ENCODE measurements at regions not wholly inside any gene's neighbourhood (a gene's known extent, or its start where the extent isn't known, plus 50 kb on each side); places are given as distances from the start of the nearest gene placed in this dataset.

DNA sequence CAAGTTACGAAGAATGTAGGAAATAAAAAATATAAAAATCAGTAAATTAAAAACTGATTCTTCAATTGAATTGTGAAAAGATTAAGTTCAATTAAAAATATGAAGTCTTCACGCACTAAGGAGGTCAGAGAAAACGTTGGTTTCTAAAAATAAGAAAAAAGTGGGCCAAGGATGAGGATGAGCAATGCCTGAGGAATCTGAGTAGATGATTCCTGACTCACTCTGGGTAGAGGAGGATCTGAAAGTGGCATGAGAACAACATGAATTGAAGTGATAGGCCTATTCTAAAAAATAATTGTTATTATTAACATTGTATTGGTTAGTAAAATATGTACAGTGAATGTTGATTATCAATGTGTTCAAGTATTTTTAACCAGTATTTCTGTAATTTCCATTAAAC is 444.2 kb downstream of the GRIA2 start:
- Mint-ChIP-seq H3K36me3 (no peaks in the 10 kb centered on the region), H3K27ac (peak overlapping the region in 1 of 7 donors; percentile 84), H3K4me3 (no peak overlapping the region), H3K27me3 (no peaks in the 10 kb centered on the region), H3K9me3 (peaks cover 0 to 6% (median 3%) of the 10 kb centered on the region in 8 donors), H3K4me1 (no peaks in the 10 kb centered on the region)
- Histone ChIP-seq H3K27me3 (ENCODE audit: insufficient read depth, low read length) (no peaks in the 10 kb centered on the region), H3K4me3 (ENCODE audit: low read length in 2 of 2) (no peak overlapping the region), H3K4me1 (ENCODE audit: insufficient read depth, low read length) (no peaks in the 10 kb centered on the region), H3K27ac (ENCODE audit: low read depth, low read length) (no peak overlapping the region), H3K36me3 (ENCODE audit: insufficient read depth, low read length) (no peaks in the 10 kb centered on the region), H3K9me3 (ENCODE audit: control insufficient read depth in 1 of 2, low read length in 2 of 2) (no peaks in the 10 kb centered on the region)
- intact Hi-C loops (cut with micrococcal nuclease): no loop called here
- no peak for DNase-seq
- ChIA-PET CTCF (ENCODE audit: partially characterized antibody) (no interaction called here), POLR2A (ENCODE audit: partially characterized antibody) (no interaction called here)

GRCh38 chr4:157655096-157655809 is 434.7 kb downstream of the GRIA2 start:
- no peaks in the 10 kb centered on the region for H3K36me3 ChIP-seq (ENCODE audit: insufficient read depth, low read length)
- intact Hi-C loops (cut with micrococcal nuclease): no loop called here
- Mint-ChIP-seq H3K9me3 (peaks cover 0 to 8% (median under 1%) of the 10 kb centered on the region in 8 donors), H3K27ac (no peak overlapping the region), H3K4me3 (no peak overlapping the region), H3K36me3 (no peaks in the 10 kb centered on the region), H3K27me3 (no peaks in the 10 kb centered on the region), H3K4me1 (no peaks in the 10 kb centered on the region)
- H3K27ac ChIP-seq (ENCODE audit: low read depth, low read length): no peak overlapping the region
- no peaks in the 10 kb centered on the region for H3K27me3 ChIP-seq (ENCODE audit: insufficient read depth, low read length)
- no peak for DNase-seq
- no peaks in the 10 kb centered on the region for H3K4me1 ChIP-seq (ENCODE audit: insufficient read depth, low read length)
- peaks cover 0 to 3% of the 10 kb centered on the region in 2 donors for H3K9me3 ChIP-seq (ENCODE audit: control insufficient read depth in 1 of 2, low read length in 2 of 2)
- POLR2A ChIA-PET (ENCODE audit: partially characterized antibody): no interaction called here
- CTCF ChIA-PET (ENCODE audit: partially characterized antibody): no interaction called here
- H3K4me3 ChIP-seq (ENCODE audit: low read length in 2 of 2): no peak overlapping the region

DNA sequence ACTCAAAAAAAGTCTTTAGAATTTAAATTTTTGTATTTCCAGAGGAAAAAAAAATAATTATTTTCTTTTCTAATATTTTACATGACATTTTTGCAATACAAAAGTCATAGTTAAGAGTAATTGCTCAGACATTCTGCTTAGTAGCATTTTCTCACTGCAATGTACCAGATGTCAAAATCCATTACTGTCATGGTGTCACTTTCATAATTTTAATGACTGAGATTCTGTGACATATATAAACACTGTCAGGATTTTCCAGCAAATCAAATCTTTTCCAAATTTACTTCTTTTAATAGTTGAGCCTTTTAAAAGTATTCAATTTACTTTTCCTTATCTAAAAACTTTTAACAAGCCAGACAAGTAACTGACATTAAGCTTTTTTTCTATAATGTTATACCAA is 422.7 kb downstream of the GRIA2 start:
- no peak overlapping the region for H3K4me3 Mint-ChIP-seq
- no peaks in the 10 kb centered on the region for H3K36me3 Mint-ChIP-seq
- no peaks in the 10 kb centered on the region for H3K36me3 ChIP-seq (ENCODE audit: insufficient read depth, low read length)
- H3K27ac ChIP-seq (ENCODE audit: low read depth, low read length): no peak overlapping the region
- no peak overlapping the region for H3K27ac Mint-ChIP-seq
- CTCF ChIA-PET (ENCODE audit: partially characterized antibody): no interaction called here
- H3K27me3 Mint-ChIP-seq: no peaks in the 10 kb centered on the region
- H3K4me1 ChIP-seq (ENCODE audit: insufficient read depth, low read length): no peaks in the 10 kb centered on the region
- intact Hi-C loops (cut with micrococcal nuclease): no loop called here
- H3K4me1 Mint-ChIP-seq: no peaks in the 10 kb centered on the region
- no peak for DNase-seq
- H3K27me3 ChIP-seq (ENCODE audit: insufficient read depth, low read length): no peaks in the 10 kb centered on the region
- H3K9me3 Mint-ChIP-seq: peaks cover 0 to 5% (median 3%) of the 10 kb centered on the region in 8 donors
- POLR2A ChIA-PET (ENCODE audit: partially characterized antibody): no interaction called here
- H3K4me3 ChIP-seq (ENCODE audit: low read length in 2 of 2): no peak overlapping the region
- H3K9me3 ChIP-seq (ENCODE audit: control insufficient read depth in 1 of 2, low read length in 2 of 2): no peaks in the 10 kb centered on the region

GRCh38 chr4:157634057-157634456 is 413.5 kb downstream of the GRIA2 start:
- Mint-ChIP-seq H3K4me1 (no peaks in the 10 kb centered on the region), H3K36me3 (no peaks in the 10 kb centered on the region), H3K27ac (no peak overlapping the region), H3K27me3 (no peaks in the 10 kb centered on the region), H3K9me3 (peaks cover 0 to 17% (median 8%) of the 10 kb centered on the region in 8 donors), H3K4me3 (no peak overlapping the region)
- intact Hi-C loops (cut with micrococcal nuclease): no loop called here
- Histone ChIP-seq H3K36me3 (ENCODE audit: insufficient read depth, low read length) (no peaks in the 10 kb centered on the region), H3K27me3 (ENCODE audit: insufficient read depth, low read length) (no peaks in the 10 kb centered on the region), H3K27ac (ENCODE audit: low read depth, low read length) (no peak overlapping the region), H3K4me3 (ENCODE audit: low read length in 2 of 2) (no peak overlapping the region), H3K4me1 (ENCODE audit: insufficient read depth, low read length) (no peaks in the 10 kb centered on the region), H3K9me3 (ENCODE audit: control insufficient read depth in 1 of 2, low read length in 2 of 2) (no peaks in the 10 kb centered on the region)
- ChIA-PET CTCF (ENCODE audit: partially characterized antibody) (no interaction called here), POLR2A (ENCODE audit: partially characterized antibody) (no interaction called here)
- no peak for DNase-seq

DNA sequence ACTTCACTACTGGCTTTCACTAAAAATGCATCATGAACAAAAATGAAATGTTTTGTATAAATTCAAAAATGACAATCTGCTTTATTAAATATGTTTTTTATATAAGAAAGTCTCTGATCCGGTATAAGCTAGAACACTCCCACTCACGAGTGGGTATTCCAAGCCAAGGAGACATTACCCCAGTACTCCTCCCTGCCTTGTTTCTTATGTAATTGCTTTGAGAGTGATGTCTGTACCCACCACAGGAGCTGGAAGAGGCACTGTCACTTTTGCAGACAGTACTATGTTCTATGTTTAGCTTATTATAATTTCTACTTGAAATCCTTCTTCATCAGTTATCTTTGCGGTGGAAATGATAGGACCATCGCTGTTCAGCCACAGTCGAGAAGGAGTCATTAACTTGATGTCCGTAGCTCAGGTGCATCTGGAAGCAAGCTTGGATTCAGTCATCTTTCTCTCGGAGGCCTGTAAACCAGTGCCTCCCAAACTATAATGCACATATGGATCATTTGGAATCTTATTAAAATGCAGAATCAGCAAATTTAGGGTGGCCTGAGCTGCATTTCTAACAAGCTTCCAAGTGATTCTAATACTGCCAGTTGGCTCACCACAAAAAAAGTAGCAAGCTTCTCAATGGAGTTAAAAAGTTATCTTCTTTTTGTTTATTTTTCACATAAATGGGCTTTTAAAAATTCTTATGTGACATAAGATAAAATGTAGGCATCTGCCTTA is 396.4 kb downstream of the GRIA2 start:
- H3K4me3 Mint-ChIP-seq: no peak overlapping the region
- Histone ChIP-seq H3K27ac (ENCODE audit: low read depth, low read length) (no peak overlapping the region), H3K36me3 (ENCODE audit: insufficient read depth, low read length) (no peaks in the 10 kb centered on the region), H3K9me3 (ENCODE audit: control insufficient read depth in 1 of 2, low read length in 2 of 2) (no peaks in the 10 kb centered on the region), H3K27me3 (ENCODE audit: insufficient read depth, low read length) (no peaks in the 10 kb centered on the region), H3K4me3 (ENCODE audit: low read length in 2 of 2) (no peak overlapping the region), H3K4me1 (ENCODE audit: insufficient read depth, low read length) (no peaks in the 10 kb centered on the region)
- peaks cover 0 to 14% (median 4%) of the 10 kb centered on the region in 8 donors for H3K9me3 Mint-ChIP-seq
- no peak for DNase-seq
- intact Hi-C loops (cut with micrococcal nuclease): no loop called here
- ChIA-PET CTCF (ENCODE audit: partially characterized antibody) (no interaction called here), POLR2A (ENCODE audit: partially characterized antibody) (no interaction called here)
- H3K4me1 Mint-ChIP-seq: no peaks in the 10 kb centered on the region
- H3K36me3 Mint-ChIP-seq: no peaks in the 10 kb centered on the region
- no peak overlapping the region for H3K27ac Mint-ChIP-seq
- no peaks in the 10 kb centered on the region for H3K27me3 Mint-ChIP-seq

- no peak for DNase-seq
- Histone ChIP-seq H3K4me3 (ENCODE audit: low read length in 2 of 2) (no peak overlapping the region), H3K36me3 (ENCODE audit: insufficient read depth, low read length) (no peaks in the 10 kb centered on the region), H3K4me1 (ENCODE audit: insufficient read depth, low read length) (no peaks in the 10 kb centered on the region), H3K27me3 (ENCODE audit: insufficient read depth, low read length) (no peaks in the 10 kb centered on the region), H3K9me3 (ENCODE audit: control insufficient read depth in 1 of 2, low read length in 2 of 2) (no peaks in the 10 kb centered on the region), H3K27ac (ENCODE audit: low read depth, low read length) (no peak overlapping the region)
- POLR2A ChIA-PET (ENCODE audit: partially characterized antibody): no interaction called here
- Mint-ChIP-seq H3K27ac (no peak overlapping the region), H3K4me1 (no peaks in the 10 kb centered on the region), H3K27me3 (no peaks in the 10 kb centered on the region), H3K36me3 (no peaks in the 10 kb centered on the region), H3K4me3 (no peak overlapping the region), H3K9me3 (peaks cover 0 to 9% (median 0%) of the 10 kb centered on the region in 8 donors)
- CTCF ChIA-PET (ENCODE audit: partially characterized antibody): no interaction called here
- intact Hi-C loops (cut with micrococcal nuclease): loop anchor here (2.0 kb wide), 1 partner anchor 25 kb away; no protein-coding TSS in a partner anchor
Measured at GRCh38 chr4:157607996-157608395, 387.5 kb downstream of the GRIA2 start.

DNA sequence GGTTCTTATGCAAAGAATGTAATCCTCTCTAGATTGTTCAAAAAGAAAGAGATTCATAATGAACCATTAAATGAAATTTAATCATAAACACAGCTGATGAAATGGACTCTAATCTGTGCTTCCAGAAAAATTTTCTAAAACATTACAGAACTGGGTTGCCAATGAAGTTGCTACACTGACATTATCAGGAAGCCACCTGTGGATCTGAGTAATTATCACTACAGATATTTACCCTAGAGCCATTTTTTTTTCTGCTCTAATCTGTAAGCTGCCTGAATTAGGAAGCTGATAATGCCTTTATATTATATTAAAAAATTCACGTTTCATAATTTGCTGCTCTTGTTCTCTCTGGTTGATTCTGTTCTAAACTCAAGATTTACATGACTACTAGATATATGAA is 380.1 kb downstream of the GRIA2 start:
- H3K27me3 Mint-ChIP-seq: no peaks in the 10 kb centered on the region
- POLR2A ChIA-PET (ENCODE audit: partially characterized antibody): no interaction called here
- intact Hi-C loops (cut with micrococcal nuclease): no loop called here
- H3K27ac Mint-ChIP-seq: no peak overlapping the region
- Histone ChIP-seq H3K4me1 (ENCODE audit: insufficient read depth, low read length) (no peaks in the 10 kb centered on the region), H3K27me3 (ENCODE audit: insufficient read depth, low read length) (no peaks in the 10 kb centered on the region), H3K36me3 (ENCODE audit: insufficient read depth, low read length) (no peaks in the 10 kb centered on the region), H3K4me3 (ENCODE audit: low read length in 2 of 2) (no peak overlapping the region), H3K9me3 (ENCODE audit: control insufficient read depth in 1 of 2, low read length in 2 of 2) (no peaks in the 10 kb centered on the region), H3K27ac (ENCODE audit: low read depth, low read length) (no peak overlapping the region)
- CTCF ChIA-PET (ENCODE audit: partially characterized antibody): no interaction called here
- no peaks in the 10 kb centered on the region for H3K4me1 Mint-ChIP-seq
- DNase-seq: no peak
- peaks cover 0 to 8% (median 4%) of the 10 kb centered on the region in 8 donors for H3K9me3 Mint-ChIP-seq
- H3K36me3 Mint-ChIP-seq: no peaks in the 10 kb centered on the region
- H3K4me3 Mint-ChIP-seq: no peak overlapping the region
